MV-4-11 (cell line): ENCODE measurements at regions not wholly inside any gene's neighbourhood (a gene's known extent, or its start where the extent isn't known, plus 50 kb on each side); places are given as distances from the start of the nearest gene placed in this dataset.

Experiments
- DNase-seq: peaks from one replicate; lab custom pipeline; 2025; lab: John Stamatoyannopoulos, UW

DNA sequence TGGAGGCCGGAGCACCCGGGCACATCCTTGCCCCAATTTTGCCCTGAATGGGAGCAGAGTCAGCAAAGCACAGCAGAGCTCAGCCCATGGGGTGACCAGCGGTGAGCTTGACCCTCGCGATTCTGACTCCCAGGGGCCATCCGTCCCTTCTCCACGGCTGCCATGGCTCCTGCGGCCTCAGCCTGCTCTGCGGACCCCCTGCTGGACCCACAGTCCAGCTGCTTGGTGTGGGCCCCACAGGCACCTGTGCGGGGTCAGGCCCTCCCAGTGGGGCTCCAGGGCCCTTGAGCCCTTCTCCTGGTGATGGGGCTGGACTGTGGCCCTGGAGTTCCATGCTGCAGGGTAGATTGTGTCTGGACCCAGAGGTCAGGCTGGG lies 144.2 kb downstream of the ENGASE start:
- DNase-seq: no peak

DNA sequence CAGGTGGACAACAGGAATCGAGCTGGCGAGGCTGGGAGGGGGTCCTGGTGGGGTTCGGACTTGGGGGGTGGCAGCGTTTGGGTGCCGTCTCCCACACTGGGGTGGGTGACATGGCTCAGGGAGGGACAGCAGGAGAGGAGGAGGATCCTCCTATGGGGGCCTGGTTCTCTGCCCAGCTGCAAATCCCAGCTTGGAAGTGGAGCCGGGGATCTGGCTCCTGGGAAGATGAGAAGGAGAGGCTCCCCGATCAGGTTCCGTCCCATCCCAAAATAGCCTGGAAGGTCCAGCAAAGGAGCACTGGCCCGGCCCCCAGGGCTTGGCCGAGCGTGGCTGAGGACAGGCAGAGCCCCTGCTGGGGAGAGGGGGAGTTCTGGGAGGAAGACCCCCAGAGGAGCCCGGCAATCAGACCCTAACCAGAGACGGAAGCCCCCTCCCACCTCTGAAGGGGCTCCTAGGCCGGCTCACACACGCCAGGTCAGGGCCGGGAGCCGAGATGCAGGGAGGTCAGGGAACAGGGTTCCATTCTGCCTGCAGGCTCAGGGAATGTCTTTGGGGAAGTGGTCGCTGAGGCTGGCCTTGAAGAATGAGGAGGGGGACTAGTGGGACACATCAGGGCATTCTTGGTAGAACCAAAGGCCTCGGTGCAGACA lies 143.7 kb downstream of the ENGASE start:
- no peak for DNase-seq

DNA sequence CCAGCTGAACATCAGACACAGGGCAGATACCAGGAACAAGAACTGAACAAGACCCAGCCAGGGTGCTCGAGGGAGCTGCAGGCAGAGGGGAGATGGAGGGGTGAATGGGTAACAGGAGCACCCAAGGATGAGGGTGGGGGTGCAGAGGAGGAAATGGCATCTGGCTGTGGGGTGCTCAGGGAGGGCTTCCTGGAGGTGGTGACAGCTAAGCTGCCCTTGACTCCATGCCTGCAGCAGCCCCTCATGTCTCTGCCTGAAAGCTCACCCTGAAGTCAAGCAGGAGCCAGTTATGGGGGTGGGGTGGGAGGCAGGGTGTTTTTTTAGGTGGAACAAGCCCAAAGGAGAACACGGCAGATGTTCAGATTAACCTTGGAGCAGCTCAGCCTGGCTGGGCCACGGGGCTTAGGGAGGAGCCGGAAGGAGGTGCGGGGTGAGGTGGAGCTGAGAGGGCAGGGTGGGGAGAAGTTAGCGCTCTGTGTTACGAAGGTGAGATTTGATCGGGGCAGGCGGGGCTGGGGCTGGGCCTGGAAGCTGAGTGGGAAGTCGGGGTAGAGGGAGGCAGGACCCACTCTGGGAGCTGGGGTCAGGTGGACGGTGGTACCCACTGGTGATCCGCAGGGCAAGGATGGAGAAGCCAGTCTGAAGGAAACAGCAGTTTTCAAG lies 143.0 kb downstream of the ENGASE start:
- no peak for DNase-seq

DNA sequence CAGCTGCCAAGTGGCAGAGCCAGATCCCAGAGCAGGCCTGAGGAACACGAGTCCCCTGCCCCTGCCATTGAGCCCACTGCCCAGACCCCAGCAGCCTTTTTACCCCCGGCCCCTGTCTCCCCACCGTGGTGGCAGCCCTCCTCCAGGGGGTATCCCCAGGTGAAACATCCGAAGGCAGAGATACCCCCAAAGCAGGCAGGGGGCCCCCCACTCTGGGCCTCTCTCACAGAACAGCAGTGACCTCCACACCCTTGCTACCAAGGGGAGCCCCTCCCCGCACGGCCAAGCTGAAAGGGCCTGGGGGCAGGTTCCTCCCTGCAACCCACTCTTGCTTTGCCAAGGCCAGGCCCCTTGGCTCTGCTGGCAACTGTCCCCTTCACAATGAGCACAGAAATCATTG lies 142.2 kb downstream of the ENGASE start:
- DNase-seq: no peak

DNA sequence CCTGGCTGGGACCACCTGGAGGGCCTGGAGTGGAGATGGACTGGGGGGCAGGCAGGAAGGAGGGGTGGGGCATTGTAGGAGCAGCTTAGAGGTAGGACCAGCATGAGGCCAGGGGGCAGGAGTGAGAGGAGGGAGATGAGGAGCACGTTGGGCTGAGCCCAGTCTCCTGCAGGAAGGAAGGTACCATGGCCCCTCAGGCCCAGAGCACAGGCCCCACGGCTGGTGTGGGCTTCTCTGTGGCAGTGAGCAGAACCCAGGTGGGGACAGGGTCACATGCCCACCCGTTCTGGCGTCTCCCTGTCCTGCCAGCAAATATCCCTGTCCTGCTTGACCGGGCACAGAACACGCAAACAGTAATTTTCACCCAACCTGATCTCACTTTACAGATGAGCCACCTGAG lies 141.8 kb downstream of the ENGASE start:
- no peak for DNase-seq

DNA sequence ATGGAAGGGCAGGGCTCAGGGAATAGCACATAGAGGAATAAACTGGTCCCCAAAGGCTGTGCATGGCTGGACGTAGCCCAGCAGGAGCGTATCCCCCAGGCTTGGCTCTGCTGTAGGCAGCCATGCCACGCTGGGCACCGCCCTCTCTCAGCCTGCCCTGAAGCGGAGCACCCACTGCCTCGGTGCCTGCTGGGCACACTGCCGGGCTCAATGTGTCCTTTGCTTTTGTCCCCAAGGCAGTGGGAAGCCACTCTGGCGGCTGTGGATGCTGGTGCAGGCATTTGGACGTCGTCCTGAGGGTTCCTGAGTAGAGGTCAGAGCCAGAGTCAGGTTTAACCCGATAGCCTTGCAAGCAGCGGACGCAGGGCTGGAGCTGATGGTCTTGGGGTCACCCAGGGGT lies 141.0 kb downstream of the ENGASE start:
- DNase-seq: no peak

DNA sequence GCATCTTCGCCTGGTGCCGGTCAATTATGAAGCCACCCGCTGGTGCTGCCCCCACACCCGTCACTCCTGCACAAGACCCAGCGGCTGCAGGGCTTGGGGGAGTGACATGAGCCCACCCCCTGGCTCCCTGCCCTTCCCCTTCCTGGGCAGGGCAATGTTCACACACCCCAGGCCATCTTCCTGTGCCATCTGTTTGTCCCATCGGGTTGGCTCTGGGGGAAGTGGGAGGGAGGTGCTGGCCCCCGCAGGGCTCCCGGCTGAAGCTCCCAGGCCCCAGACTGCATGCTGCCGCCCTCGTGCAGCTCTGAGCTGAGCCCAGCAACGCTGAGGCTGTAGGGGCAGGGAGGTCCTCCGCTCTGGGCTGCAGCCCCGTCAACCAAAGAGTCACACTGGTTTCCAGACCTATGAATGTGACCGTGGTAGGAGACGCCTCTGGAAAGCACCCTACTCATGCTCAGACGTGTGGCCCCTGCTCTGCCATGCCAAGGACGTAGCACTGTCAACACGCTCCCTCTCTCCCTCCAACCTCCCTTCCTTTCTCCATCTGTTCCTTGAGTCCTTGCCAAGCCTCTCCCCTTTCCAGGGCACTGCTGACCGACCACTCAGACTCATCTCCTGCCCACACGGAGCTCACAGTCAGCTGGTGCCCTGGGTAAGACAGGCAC lies 140.4 kb downstream of the ENGASE start:
- no peak for DNase-seq

DNA sequence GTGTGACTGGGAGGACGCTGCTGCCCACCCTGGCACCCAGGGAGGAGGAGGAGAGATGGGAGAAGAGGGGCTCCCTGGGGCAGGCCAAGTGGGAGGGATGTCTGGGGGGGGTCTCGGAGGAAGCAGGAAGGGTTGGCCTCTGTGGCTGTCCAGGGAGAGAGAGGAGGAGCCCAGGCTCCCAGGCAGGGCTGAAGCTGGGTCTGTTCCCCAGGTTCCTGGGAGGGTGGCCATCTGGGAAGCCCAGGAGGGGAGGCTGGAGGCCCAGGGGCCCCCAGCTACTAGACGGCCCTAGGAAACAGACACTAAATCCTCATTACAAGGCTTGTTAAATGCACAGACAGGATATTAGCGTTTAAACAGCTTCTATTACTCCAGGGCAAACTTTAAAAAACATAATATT lies 139.8 kb downstream of the ENGASE start:
- no peak for DNase-seq

DNA sequence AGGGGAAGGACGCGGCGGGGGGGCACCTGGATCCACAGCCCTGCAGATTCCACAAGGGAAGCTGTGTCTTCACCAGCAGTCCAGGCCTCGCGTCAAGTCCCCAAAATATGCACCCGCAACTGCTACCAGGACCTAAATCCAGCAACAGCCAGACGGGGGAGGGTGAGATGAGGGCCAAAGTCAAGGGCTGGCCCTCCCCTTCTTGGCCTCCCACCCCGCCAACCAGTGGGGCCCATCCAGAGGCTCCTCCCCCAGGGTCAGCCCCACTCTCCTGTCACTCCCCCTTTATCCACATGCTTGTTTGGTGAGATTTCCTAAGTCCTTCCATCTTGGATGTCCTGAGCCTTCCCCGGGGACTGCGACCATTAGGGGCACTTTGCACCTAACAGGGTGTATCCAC lies 138.7 kb downstream of the ENGASE start:
- no peak for DNase-seq

DNA sequence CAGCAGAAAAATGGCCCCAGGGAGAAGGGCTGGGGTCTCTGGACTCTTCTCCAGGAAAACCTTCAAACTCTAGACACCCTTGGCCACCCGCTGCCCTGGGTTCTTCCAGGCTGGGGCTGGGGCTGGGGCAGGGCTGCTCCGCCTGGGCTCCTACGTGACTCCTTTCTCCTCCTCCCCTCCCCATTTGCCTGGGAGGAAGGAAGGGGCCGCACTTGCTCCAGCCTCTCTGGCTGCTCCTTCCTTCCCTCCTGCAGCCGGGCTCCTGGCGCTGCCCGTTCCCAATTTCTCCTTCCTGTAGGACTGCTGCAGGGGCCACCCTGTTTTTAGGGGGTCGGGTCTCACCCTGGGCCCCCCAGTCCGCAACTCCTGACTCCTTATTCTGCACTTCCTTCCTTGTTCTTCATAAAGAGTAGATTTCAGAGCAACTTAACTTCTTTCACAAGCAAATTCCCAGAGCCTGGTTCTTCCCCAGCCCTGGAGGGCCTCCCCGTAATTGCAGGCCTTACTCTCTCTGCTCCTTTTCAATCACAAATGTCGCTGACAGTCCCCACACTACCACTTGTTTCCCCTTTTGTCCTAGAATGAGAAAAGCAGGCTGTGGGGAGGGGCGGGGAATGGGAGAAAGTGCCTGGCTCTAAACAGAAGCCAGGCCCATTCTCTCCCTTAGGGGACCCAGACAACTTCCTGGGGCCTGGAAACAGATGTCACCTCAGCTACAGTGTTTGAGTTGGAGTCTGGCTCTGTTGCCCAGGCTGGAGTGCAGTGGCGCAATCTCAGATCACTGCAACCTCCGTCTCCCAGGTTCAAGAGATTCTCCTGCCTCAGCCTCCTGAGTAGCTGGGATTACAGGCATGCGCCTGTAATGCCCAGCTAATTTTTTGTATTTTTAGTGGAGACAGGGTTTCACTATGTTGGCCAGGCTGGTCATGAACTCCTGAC lies 137.8 kb downstream of the ENGASE start:
- no peak for DNase-seq

DNA sequence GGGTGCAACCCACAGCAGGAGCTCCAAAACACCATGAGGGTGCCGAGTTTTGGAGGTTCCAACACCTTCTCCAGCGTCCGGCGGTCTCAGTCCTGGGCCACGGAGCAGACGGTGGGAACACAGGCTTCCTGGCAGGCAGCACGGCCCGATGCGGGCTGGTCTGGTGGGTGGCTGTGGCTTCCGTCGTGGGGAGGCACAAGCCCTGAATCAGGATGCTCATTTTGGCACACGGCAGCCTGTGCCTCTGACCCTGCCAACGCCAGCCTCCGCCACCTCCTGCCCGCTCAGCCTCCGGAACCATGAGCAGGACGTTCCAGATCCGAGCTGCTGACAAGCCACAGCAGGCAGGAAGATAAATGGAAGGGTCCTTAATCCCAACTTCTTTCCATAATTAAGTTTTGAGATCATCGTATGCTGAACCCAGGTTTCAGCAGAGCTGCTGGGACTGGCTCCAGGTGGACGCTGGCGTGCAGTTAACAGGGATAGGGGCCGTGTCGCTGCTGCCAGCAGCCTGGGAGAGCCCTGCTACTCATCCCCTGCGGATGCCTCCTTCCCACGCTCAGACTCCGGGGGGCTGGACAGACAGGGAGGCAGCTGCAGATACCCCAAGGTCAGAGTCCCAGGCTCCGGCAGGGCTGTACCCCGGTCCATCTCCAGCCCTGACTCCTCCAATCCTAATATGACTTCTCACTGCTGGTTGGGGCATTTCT lies 136.6 kb downstream of the ENGASE start:
- no peak for DNase-seq

DNA sequence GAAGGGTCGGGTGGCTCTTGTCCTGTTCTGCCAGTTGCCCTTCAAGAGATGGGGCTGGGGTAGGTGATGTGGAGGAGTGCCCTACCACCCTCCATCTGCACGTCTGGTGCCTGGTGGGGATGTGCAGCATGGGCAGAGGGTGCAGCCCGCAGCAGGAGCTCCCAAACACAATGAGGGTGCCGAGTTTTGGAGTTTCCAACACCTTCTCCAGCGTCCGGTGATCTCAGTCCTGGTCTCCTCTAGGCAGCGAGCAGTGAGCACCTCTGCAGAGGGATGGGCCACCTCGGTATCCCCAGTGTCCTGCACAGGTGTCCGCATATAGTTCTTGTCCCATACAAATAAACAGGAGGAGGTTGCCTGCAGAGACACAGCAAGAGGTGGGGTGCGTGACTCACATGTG lies 136.0 kb downstream of the ENGASE start:
- DNase-seq: no peak

DNA sequence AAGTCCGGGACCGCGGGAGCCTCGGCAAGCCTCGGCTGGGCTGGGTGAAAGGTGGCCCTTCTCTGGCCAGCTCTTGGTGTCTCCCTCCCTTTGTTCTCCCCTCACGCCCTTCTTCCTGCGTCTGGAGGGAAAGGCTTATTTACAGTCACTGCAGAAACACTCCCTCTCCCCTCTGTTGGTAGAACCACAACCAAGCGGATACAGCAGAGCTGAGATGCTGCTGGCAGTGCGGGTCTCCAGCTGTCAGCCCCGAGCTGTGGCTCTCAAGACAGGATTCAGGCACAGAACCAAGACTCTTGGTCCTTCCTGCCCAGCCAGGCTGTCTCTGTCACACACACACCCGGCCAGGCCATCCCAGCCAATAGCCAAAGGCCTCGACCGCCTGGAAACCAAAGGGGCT lies 133.3 kb downstream of the ENGASE start:
- no peak for DNase-seq

DNA sequence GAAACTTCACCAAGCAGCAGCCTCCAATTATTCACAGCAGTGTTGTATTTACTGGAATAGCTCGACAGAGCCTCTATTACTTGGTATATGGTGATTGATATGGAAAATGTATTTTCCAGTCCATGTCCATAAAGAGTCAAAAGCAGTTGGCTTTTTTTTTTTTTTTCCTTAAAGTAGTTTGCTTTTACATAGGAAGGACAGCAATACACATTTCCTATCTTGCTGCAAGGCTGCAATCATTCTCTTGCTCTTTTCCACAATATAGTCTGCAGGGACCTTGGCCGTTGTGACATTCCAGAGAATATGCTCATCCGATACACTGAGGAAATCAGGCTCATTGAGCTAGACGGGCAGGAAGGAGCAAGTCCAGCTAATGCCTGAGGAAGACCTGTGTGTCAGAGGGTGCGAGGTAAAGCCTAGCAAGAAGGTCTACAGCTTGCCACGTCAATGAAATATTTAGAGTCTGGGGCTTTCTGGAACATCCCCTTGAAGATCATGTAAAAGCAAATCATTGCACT lies 131.1 kb downstream of the ENGASE start:
- DNase-seq: no peak

DNA sequence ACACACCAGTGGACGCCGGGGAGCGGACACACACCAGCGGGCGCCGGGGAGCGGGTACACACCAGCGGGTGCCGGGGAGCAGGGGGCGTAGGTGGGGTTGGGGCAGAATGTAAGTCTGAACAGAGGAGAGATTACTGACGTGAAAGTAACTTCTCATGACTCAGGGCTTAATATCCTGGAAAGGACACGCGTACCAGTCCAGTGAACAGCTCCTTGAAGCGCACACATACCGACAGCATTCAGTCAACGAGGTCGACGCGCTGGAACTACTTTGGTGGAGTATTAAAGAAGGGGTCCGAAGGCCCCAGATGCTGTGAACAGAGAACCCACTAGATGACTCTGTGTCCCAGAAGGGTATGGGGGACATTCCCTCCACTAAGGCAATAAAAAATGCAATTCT lies 129.6 kb downstream of the ENGASE start:
- no peak for DNase-seq

DNA sequence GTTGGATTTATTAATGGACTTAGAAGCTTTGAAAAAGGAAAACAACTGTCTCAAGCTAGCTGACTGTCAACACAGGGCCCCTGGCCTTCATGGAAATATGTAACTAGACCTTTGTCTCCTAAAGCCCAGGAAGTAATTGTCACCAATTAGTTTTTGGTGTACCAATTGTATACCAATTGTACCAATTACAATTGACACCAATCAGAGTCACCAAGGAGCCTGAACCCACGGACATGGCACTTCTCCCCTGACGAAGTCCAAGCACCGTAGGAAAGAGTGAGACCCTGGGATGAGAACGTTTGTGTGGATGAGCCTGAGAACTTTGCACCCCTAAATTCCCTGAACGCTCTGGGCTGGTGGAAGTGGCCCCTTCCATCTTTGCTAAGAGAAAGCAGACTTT lies 129.0 kb downstream of the ENGASE start:
- no peak for DNase-seq

DNA sequence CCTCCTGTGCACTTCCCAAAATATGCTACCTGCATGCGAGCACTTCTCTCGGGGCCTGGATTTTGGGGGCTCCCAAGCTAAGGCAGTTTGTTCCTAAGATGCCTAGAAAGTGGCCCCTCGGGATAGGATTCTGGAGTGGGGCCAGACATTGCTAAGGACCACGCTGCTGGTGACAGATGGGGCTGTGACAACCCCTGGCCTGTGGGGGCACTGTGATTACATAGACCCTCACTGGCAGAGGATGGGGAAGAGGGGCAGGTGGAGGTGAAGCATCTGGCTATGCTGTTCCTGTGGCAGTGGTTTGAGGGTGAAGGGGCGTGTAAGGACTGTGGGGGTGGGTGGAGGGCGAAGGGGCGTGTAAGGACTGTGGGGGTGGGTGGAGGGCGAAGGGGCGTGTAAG lies 128.4 kb downstream of the ENGASE start:
- DNase-seq: no peak

DNA sequence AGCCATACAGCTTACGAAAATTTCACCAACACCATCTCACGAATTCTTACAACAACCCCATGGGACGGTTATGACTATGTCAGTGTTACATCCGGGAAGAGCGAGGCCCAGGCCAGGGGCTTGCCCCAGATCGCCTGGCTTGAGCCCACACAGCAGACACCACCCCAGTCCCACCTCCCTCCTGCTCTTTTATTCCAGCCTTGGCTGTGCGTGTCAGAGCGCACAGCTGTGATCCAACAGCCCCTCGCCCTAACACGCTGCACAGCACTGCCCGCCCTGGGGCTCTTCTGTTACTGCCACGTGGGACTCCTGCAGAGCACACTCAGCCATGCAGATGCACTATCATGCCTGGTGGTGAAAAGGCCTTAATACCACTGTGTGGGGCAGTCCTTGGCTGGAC lies 127.9 kb downstream of the ENGASE start:
- no peak for DNase-seq

DNA sequence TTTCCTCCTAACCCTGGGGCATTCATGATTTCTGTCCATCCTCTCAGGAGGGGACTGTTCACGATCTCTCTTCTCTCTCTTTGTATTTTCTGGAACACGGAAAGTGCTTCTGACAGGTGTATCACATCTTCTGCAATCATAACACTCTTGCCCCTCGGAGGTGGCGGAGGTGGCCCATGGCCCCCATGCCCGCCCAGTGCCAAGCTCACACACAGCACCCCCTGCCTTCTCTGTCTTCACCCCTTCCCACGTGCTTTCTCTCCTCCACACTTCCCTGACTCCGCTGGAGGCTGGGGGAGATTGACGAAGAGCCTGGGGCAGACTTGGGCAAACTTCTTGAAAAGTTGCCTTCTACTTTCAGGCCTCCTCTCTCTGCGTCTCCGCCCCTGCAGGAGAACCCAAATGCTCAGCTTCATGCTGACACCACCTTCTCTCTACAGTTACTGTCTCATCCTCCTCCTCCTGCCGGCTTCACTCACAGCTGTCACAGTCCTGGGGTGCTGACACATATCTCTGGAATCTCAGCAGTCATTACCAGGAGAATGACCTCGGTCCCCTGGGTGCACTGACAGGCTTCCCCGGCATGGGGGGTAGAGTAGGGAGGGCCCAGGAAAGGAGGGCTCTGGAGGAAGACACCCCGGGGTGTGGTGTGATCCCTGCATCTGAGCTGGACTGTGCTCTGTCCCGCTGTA lies 127.1 kb downstream of the ENGASE start:
- DNase-seq: no peak

DNA sequence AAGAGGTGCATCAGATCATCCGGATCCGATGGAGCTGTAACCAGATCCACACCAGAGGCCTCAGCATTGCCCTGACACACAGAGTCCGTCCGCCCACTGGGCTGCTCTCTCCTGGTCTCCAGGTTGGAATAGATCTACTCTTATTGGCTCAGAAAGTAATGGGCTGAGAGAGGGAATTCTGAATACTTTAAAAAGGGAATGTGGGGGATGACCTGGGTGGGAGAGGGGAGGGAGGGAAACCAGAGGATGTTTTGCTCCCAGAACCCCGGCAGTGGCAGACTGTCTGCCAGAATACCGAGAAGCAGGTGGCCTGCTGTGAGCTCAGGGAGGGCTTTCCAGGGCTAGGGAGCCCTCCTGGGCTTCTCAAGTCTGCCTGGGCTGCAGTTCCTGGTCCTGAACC lies 126.5 kb downstream of the ENGASE start:
- no peak for DNase-seq

DNA sequence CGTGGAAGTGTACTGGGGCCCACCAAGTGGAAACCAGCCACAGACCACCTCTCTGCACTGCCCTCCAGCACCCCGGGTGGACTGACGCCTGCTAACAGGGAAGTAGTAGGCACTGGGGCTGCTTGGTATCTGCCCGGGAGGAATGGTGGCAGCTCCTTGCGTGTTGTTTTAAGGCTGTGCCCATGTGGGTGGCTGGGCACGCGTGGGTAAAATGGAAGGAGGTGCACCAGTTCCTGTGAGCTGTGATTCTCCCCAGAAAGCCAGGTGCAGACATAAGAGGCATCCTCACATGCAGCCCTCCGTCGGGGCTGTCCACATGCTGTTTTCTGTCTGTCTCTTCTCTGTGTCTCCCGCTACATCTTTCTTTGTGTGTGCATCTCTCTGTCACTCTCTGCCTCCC lies 122.3 kb downstream of the ENGASE start:
- no peak for DNase-seq
